ENCODE measurements at regions not wholly inside any gene's neighbourhood (a gene's known extent, or its start where the extent isn't known, plus 50 kb on each side); places are given as distances from the start of the nearest gene placed in this dataset.

DNA sequence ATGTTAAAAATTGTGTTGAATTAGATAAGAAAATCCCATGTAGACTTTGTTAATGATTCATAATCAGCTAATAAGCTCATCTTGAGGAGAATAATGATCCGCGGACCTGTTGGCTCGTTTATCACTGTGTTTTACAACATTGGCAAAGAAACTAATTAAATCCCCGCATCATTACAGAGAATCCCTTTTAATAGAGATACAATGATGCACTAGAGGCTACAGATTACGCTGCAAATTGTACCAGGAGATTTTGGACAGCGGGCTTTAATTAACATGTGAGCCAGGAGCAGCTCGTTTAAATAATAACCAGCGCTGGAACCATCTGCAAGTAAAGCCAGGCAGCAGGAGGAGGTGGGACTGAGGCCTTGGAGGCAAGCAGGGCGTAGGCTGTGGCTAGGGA is 280.3 kb upstream of the POU3F1 start:
- no peak for DNase-seq

DNA sequence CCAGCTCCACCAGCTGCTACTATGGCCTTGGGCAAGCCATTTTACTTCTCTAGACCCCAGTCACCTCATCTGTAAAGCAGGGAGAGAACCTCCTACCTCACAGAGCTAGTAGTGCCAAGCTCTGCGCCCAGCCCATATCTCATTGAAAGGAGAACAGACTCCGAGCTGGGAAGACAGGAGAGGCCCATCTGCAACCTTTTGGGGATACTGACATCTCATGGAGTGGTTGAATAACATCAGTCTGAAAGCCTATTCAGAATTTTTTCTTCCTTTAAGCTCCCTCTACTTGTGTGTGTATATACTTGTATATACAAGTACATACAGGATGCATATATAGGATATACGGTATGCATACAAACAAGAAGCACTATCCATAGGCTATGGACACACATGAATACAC is 279.5 kb upstream of the POU3F1 start:
- DNase-seq = no peak

DNA sequence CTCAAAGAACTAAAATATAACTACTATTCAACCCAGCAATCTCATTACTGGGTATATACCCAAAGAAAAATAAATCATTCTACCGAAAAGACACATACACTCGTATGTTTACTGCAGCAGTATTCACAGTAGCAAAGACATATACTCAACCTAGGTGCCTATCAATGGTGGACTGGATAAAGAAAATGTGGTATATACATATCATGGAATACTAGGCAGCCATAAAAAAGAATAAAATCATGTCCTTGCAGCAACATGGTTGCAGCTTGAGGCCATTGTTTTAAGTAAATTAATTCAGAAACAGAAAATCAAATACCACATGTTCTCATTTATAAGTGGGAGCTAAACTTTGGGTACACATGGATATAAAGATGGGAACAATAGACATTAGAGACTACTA is 266.2 kb upstream of the POU3F1 start:
- DNase-seq = no peak

DNA sequence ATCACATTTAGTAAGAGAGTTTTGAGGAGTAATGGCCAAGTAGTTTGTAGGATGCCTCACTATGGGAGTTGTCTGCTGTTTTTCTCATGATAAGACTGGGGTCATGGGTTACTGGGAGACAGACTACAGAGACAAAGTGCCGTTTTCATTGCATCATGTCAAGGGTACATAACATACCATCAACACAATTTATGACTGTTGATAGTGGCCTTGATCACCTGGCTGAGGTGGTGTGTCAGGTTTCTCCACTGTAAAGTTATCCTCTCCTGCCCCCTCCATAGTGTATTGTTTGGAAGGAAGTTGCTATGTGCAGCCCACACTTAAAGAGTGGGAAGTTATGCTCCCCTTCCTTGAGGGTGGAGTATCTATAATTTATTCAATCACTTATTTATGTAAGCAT is 263.5 kb upstream of the POU3F1 start:
- DNase-seq = no peak

DNA sequence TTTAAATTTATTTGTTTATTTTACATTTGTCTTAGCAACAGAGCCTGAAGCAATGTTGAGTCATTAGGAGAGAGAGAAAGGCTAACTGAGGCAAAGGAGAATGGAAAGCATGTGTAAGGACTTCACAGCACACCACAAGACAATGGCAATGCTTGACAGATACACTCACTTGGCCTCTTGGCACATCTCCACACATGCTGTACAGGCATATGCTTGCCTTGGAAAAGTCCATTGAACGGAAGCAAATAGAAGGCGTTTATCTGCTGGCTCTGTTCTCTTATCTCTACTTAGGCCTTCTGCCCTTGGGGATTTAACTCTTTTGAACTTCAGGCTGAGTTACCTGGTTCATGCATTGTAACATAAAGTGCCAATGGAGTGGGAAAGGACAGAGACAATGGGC is 262.2 kb upstream of the POU3F1 start:
- no peak for DNase-seq

DNA sequence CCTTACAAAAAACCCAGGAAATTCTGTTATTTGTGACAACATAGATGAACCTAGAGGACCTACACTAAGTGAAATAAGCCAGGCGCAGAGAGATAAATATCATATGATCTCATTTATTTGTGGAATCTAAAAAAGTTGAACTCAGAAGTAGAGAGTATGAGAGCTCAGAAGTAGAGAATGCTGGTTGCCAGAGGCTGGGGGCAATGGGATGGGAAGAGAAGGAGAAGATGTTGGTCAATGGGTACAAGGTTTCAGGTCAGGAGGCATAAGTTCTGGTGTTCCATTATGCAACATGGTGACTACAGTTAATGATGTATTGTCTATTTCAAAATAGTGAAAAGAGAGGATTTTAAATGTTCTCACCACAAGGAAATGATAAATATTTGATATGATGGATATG is 259.1 kb upstream of the POU3F1 start:
- DNase-seq = no peak

DNA sequence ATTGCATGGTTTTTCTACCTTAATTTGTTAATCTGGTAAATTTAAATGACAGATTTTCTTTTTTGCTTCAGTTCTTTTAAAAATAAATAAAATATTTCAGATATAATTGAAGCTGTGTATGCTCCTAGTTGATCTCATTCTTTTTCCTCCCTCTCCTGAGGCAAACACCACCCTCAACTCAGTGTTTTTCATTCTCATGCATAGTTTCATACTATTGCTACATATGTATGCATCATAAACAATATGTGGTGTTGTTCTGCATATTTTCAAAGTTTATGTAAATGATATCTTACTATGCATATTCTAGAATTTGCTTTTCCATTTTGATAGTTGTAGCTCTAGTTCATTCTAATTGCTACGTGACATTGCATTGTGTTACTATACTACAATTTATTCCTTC is 257.2 kb upstream of the POU3F1 start:
- DNase-seq = no peak

DNA sequence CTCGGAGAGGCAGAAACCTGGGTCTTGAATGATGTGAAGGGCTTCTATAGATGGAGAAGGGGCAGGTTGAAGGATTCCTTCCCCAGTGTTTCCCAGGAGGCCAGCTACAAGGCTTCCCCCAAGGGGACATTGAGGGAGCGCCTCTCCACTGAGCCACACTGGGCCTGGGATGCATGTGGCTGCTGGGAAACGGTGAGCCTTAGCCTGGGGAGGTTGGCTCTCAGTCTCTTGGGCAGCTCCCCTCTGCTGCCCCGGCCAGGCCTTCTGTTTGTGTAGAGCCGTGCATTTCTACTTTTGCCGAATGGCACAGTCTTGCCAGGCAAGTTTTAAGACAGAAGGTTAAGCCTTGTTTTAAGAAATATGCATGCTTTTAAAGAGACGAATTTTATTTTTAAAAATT is 254.4 kb upstream of the POU3F1 start:
- no peak for DNase-seq

DNA sequence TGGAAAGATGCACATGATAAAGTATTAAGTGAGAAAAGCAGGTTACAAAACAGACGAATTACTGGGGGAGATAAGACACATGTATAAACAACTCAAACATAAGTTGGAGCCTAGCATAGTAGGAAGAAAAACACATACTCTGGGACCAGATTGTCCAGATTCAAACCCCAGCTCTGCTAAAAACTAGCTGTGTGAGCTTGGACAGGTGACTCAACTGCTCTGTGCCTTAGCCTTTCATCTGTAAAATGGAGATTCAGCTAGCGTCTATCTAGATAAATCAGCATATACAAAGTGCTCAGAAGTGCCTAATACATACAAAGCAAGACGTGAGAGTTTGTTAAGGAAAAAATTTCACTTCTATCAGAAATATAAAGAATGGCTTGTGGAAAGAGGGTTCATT is 254.0 kb upstream of the POU3F1 start:
- no peak for DNase-seq

DNA sequence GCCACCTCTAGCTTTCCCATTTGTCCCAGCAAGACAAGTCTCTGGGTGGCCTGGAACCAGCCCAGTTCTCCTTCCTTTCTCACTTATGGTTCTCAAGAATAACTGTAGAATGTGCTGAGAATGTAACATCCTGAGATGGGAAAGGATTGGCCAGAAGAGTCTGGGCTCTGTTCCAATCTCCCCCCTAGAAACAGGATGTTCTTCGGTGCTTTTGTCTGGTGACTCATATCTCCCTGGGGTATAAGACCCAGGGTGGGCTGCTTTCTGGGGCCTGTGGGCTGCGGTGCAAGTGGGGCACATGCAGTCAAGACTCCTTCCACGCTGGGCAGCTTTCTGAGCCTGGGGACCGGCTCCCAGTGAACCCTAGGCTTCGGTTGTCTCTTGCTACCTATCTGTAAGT is 251.2 kb upstream of the POU3F1 start:
- no peak for DNase-seq

DNA sequence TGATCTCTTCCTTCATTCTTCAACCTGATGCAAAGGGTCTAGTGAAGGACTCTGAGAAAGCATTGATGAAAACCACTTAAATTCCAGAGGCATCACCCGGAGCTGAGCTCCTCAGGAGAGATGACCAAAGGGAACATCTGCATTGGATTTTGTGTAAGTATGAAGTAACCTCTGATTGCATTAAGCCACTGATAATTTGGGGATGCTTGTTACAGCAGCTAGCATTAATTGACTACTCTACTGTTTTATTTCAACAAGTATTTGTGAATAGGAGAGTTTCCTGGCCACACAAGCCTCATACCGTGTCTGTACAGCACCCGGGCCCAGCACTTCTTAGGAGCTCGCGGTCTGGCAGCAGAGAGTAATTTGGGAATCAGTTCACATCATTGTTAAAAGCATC is 250.7 kb upstream of the POU3F1 start:
- no peak for DNase-seq

DNA sequence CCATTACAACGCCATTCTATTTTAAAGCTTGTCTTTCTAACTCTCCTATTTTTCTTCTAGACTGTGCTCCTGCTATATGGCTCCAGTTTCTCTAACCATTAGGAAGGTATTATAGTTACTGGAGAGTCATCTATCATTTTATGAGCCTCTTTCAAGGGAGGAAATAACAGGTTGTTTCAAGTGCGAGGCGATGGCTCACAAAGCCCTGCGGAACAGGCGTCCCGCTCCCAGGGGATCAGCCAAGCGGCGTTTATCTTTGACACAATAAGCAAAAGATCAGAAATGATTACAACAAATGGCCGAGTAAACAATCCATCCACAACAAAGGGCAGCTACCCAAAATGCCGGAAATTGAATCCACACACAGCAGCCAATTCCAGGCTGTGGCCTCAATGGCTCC is 249.5 kb upstream of the POU3F1 start:
- no peak for DNase-seq

DNA sequence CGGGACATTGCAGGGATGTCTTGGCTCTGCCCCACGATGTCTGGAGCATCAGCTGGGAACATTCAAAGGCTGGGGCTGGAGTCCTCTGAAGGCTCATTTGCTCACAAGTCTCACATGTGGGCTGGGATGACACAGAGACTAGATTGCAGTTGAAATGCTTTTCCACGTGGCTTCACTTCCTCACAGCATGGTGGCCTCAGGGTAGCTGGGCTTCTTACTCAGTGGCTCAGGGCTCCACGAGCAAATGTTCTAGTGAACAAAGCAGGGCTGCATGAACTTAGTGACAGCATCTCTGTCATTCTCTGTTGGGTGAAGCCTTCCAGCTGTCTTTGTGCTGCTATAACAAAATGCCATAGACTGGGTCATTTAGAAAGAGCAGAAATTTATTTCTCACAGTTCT is 247.0 kb upstream of the POU3F1 start:
- no peak for DNase-seq

DNA sequence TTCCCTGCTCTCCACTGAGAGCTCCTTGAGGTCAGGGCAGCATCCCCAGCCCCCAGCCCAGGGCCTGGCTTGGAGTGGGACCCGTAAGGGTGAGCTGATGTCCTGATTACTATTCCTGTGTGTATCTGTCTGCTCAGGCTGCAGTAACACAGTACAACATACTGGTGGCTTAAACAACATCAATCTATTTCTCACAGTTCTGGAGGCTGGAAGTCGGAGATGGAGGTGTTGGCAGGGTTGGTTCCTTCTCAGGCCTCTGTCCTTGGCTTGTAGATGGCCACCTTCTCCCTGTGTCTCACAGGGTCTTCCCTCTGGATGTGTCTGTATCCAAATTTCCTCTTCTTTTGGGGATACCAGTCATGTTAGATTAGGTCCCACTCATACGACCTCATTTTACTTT is 246.4 kb upstream of the POU3F1 start:
- no peak for DNase-seq

DNA sequence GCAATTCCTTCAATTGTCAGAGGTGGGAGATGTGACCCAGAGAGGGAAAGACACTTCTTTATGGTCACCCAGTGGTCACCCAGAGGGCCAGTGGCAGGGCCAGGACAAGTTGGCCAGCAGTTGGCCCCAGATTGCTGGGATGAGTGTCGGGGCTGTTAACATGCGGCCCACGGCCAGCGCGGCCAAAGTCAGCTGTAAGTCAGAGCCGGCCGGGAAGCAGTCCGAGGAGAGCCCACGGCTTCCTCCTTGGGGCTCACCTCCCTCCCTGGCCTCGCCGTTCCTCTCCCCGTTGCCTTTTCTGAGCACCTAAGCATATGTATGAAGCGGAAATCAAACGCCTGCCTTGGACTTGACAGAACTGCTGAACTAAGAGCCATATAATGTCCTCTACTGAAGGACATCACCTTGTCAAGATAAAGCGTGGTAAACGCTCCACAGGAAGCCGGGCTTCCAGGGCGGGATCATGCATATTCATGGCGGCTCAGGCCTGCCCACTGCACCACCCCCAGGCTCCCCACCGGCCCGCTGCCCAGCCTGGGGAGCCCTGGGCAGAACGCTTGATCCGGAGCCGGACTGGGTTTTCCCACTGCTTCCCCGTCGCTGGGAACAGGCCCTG is 245.4 kb upstream of the POU3F1 start:
- no peak for DNase-seq

DNA sequence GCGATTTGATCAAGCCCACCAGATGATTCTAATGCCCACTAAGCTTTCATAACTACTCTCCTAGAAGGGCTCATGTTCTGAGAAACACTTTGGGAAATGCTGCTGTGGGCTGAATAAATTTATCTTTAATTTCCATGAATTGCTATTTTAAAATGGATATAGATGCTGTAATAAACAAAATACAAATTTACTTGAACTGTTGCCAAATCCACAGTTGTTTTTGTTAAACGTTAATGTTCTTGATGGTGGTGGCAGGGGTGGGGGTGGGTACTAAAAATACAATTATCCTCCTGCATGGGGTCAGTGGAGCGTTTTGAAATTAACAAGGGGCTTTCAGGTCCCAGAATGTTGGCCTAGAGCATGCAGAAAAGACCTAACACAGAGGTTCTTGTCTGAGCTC is 244.7 kb upstream of the POU3F1 start:
- DNase-seq = no peak

DNA sequence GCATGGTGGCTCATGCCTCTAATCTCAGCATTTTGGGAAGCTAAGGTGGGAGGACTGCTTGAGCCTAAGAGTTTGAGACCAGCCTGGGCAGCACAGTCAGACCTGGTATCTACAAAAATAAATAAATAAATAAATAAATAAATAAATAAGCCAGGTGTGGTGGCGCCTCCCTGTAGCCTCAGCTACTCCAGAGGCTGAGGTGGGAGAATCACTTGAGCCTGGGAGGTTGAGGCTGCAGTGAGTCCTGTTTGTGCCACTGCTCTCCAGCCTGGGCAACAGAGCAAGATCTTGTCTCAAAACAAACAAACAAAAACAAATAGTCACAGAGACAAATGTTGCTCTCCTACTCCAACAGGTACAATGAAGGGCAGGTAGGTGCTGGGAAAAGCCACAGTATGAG is 242.4 kb upstream of the POU3F1 start:
- no peak for DNase-seq

DNA sequence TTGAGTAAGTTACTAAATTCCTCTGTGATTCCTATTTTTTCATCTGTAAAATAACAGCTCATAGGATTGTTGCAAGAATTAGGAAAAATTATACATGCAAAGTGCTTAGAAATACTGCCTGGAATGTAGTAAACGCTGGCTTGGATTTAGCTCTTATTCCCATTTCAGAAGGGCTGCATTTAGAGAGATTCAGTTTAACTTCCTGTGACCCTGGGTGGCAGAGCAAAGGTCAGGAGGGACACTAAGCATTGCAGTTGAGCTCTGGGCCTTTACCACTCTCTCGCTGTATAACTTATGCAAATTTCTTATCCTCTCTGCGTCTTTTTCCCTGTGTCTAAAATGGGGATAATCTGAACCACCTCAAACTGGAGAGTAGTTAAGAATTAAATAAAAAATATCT is 241.0 kb upstream of the POU3F1 start:
- DNase-seq = no peak

DNA sequence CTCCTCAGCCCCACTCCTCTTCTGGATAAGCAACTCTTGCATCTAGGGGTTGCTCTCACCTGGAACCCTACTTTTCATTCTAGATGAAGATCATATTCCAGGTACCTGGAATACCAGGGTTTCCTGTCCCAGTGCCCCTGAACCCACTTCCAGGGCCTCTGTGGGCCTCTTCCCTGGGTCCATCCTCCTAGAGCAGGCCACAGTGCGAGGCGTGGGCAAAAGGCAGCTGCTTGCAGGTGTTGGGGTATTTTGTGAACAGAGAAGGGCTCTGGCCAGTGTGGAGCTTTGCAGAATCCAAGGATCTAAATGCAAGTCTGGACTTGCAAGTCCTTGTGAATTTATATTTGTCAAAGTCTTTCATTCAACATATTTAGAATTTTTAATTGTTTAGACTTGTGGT is 240.4 kb upstream of the POU3F1 start:
- DNase-seq = no peak

DNA sequence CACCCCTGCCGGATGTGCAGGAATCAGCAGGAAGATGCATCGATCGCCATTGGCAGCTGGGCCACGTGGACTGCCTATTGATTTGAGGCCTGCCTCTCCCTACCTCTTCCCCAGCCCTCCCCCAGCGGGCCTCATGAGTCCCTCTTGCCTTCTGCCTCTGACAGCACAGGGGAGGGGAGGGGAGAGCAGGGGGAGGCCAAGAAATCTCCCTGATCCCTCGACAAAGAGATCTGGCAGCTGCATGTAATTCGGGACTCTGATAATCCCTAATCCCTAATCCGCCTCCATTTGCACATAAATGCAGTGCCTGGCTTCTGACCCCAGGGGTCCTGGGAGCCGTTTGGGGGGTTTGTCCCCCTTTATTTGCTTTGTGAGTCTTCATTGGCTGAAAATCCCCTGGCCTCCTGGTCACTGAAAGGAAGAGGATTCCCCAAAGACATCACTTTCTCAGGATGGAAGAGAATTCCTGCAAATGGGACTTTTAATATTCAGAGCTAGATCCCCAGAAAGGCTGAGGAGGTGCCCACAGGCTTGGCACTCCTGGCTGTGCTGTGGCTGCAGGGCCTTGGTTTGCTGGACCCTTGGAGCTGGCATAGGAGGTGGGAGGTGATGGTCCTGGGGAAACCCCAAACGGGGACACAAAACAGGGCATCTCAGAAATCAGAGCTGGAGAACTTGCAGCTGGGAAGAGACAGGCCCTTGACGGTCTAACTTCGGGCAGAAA is 239.4 kb upstream of the POU3F1 start:
- no peak for DNase-seq

DNA sequence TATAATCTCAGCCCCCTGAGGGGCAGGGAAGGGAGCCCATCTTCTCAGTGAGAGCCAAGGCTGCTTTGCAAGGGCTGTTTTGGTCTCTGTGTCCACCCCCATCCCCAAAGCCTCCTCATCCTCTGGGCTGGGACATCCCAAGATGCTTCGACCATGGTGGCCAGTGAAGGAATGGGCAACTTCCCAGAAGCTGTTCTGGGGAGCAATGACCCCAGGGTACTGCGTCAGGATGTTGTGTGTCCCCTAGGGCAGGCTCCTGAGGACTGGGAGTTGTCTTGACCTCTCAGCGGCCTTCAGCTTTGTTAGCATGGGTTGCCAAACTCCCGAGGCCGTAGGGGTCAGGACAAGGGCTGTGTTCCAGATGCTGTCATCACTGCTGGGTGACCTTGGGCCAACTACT is 238.4 kb upstream of the POU3F1 start:
- DNase-seq = no peak

DNA sequence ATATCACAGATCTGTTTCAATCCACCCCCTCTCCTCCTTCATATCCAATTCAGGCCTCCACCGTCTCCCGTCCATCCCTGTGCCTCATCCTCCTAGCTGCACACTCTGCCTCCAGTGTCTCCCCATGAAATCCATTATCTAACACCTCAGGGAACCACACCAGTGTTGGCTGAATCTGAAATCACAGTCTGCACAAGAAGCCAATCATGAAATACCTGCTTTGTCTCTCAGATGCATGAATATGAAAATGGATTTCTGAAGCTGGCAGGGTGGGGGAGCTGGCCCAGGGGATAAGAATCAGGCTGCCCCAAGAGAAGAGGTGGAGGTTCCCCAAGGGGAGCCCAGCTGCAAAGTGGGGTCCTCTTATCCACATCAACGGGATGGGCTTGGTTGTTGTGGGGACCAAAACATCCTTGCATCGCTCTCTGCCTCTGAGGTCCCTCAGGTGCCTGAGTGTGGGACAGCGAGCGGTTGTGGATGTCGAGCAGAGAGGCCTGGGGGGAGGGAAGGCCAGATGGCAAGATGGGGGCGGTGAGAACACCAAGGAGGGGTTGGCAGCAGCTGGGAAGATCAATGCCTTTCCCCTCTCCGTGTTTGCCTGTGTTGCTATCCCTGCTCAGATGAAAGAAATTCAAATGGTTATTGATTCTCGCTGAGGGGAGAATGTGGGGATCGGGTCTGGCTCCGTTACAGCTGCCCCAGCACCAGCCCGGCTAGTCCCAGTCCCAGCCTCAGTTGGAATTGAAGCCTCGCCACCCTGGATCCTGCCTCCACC is 237.3 kb upstream of the POU3F1 start:
- DNase-seq = no peak

DNA sequence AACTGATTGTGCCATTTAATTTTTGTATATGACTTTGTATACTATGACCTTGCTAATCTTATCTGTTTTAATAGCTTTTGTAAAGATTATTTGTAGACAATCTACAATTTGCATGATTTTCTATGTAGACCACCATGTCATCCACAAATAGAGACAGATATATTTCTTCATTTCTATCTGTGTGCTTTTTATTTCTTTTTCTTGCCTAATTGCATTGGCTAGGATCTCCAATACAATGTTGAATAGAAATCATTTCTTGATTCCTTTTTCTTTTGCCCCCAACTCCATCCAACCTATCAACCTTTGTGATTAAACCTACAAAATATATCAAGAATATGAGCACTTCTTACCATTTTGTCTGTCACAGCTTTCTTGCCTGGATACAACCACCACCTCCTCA is 232.6 kb upstream of the POU3F1 start:
- no peak for DNase-seq

DNA sequence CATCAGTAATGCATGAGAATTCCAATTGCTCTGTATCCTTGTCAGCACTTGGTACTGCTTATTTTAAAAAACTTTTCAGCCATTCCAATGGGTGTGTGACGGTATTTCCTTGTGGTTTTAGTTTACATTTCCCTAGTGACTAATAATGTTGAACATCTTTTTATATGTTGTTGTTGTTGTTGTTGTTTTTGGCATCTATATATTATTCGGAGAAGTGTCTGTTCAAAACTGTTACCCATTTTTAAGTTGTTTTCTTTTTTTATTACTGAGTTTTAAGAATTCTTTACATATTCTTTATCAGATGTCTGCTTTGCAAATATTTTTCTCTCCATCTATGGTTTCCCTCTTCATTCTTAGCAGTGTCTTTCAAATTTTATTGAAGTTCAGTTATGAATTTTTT is 231.1 kb upstream of the POU3F1 start:
- no peak for DNase-seq

DNA sequence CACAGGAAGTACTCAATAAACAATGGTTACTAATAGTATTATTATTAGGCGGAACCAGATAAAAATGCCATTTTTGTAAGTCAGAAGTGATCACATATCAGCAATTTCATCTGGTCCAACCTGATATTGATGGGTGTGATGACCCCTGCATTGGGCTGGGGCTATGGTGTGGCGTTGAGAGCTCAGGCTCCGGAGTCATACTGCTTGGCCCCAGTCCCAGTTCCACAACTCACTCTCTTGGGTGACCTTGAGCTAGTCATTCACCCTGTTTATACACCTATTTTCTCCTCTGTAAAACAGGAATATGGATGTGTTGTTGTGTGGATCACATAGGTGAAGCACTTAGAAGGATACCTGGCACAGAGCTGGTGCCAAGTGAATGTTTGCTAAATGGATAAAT is 229.4 kb upstream of the POU3F1 start:
- DNase-seq = no peak

All from GOT3 (cell line).